GM12891 (cell line): ENCODE measurements at regions not wholly inside any gene's neighbourhood (a gene's known extent, or its start where the extent isn't known, plus 50 kb on each side); places are given as distances from the start of the nearest gene placed in this dataset.

ENCODE experiments used
- PAX5 ChIP-seq: IDR thresholded peaks from 2 replicates; pipeline ENCODE4 v1.6.1; 2011; ENCODE audit warnings: low read length, moderate library complexity, mild to moderate bottlenecking; ENCODE audit not compliant: insufficient read depth, severe bottlenecking
- POLR2A ChIP-seq: IDR thresholded peaks from 2 replicates; pipeline ENCODE4 v1.6.1; 2011; ENCODE audit warnings: low read depth, low read length, control low read depth
- POLR2AphosphoS5 ChIP-seq: IDR thresholded peaks from 2 replicates; pipeline ENCODE4 v1.6.1; 2011; ENCODE audit warnings: low read depth, low read length, control low read depth
- SPI1 ChIP-seq: IDR thresholded peaks from 2 replicates; pipeline ENCODE4 v1.6.1; 2011; ENCODE audit warnings: low read depth, low read length, control low read depth
- TAF1 ChIP-seq: IDR thresholded peaks from 2 replicates; pipeline ENCODE4 v1.6.1; 2011; ENCODE audit warnings: low read depth, low read length, control low read depth

- TF ChIP-seq POLR2A (no peak), TAF1 (no peak), SPI1 (no peak), POLR2AphosphoS5 (no peak), PAX5 (no peak)
These were observed 118.3 kb downstream of the NPIPB5 start for GRCh38 chr16:22628994-22629393.
